PC-3 (cell line): ENCODE measurements at regions not wholly inside any gene's neighbourhood (a gene's known extent, or its start where the extent isn't known, plus 50 kb on each side); places are given as distances from the start of the nearest gene placed in this dataset.

Source experiments
- ATAC-seq: fragments of 200-7000 bp; cut with Tn5 transposase; 2 replicates; pipeline ENCODE4 v1.9.1; 2020; ENCODE audit warnings: mild to moderate bottlenecking, moderate library complexity
- BruUV-seq: library from RNA; stranded (reverse); fragments of 400-500 nt; replicated peaks from 2 replicates; lab custom pipeline; 2021; lab: Mats Ljungman, UMichigan
- CTCF ChIA-PET: fragments of 300-600 bp; sonication (Branson Sonifier 250); formaldehyde crosslinking; loops from one replicate; lab custom pipeline; 2022; ENCODE audit warnings: antibody characterized with exemption; lab: Charles Lee
- POLR2A ChIA-PET: fragments of 300-600 bp; sonication (Branson Sonifier 250); formaldehyde crosslinking; loops from one replicate; lab custom pipeline; 2022; ENCODE audit warnings: antibody characterized with exemption; ENCODE audit not compliant: unreplicated experiment; lab: Charles Lee
- DNase-seq: peaks from one replicate; pipeline ENCODE4 v3.0.0-alpha.2; 2015
- H2AFZ ChIP-seq: fragments of 300-600 bp; sonication (generic); 2 replicates; pipeline ENCODE4 v1.6.0; 2016; ENCODE audit warnings: antibody characterized with exemption, low read length
- H3F3A ChIP-seq: fragments of 300-600 bp; sonication (generic); one replicate; pipeline ENCODE4 v1.6.0; 2017; ENCODE audit warnings: antibody characterized with exemption, low read length, control low read depth, mild to moderate bottlenecking; ENCODE audit not compliant: unreplicated experiment
- H3K27ac ChIP-seq: fragments of 300-600 bp; sonication (generic); 2 replicates; pipeline ENCODE4 v1.5.1; 2016; ENCODE audit warnings: mild to moderate bottlenecking, low read length
- H3K27me3 ChIP-seq: fragments of 300-600 bp; sonication (generic); 2 replicates; pipeline ENCODE4 v1.6.1; 2016; ENCODE audit warnings: low read length, mixed read lengths
- H3K36me3 ChIP-seq: fragments of 300-600 bp; sonication (generic); 2 replicates; pipeline ENCODE4 v1.6.1; 2016; ENCODE audit warnings: low read depth, mixed run types, low read length, mixed read lengths
- H3K4me1 ChIP-seq: fragments of 300-600 bp; sonication (generic); 2 replicates; pipeline ENCODE4 v1.5.1; 2016; ENCODE audit warnings: low read length; ENCODE audit not compliant: insufficient read depth
- H3K4me2 ChIP-seq: fragments of 300-600 bp; sonication (generic); 2 replicates; pipeline ENCODE4 v1.6.0; 2016; ENCODE audit warnings: low read length
- H3K4me3 ChIP-seq: fragments of 300-600 bp; sonication (generic); 2 replicates; pipeline ENCODE4 v1.5.1; 2016; ENCODE audit warnings: mild to moderate bottlenecking, low read length, mixed read lengths
- H3K79me2 ChIP-seq: fragments of 300-600 bp; sonication (generic); 2 replicates; pipeline ENCODE4 v1.6.1; 2017; ENCODE audit warnings: low read length, mixed read lengths
- H3K9ac ChIP-seq: fragments of 300-600 bp; sonication (generic); 2 replicates; pipeline ENCODE4 v1.6.0; 2016; ENCODE audit warnings: mild to moderate bottlenecking, low read length
- H3K9me2 ChIP-seq: fragments of 300-600 bp; sonication (generic); replicated peaks from 2 replicates; pipeline ENCODE4 v1.6.1; 2016; ENCODE audit warnings: mixed run types, low read length, mixed read lengths
- H3K9me3 ChIP-seq: fragments of 300-600 bp; sonication (generic); 2 replicates; pipeline ENCODE4 v1.6.1; 2016; ENCODE audit warnings: low read length, mixed read lengths
- H4K20me1 ChIP-seq: fragments of 300-600 bp; sonication (generic); 2 replicates; pipeline ENCODE4 v1.6.1; 2016; ENCODE audit warnings: low read length, mixed read lengths
- CTCF ChIP-seq: fragments of 300-600 bp; sonication (generic); conservative IDR thresholded peaks from 2 replicates; pipeline ENCODE4 v1.5.1; 2017; ENCODE audit warnings: antibody characterized with exemption, low read depth, mild to moderate bottlenecking, low read length
- EZH2 ChIP-seq: fragments of 300-600 bp; sonication (generic); IDR thresholded peaks from one replicate; pipeline ENCODE4 v1.6.1; 2017; ENCODE audit warnings: antibody characterized with exemption, mild to moderate bottlenecking, low read length; ENCODE audit not compliant: unreplicated experiment
- EZH2phosphoT487 ChIP-seq: fragments of 300-600 bp; sonication (generic); IDR thresholded peaks from 2 replicates; pipeline ENCODE4 v1.6.1; 2018; ENCODE audit warnings: mild to moderate bottlenecking, antibody characterized with exemption, low read length, borderline replicate concordance
- intact Hi-C: fragments of 100-400 bp; cut with micrococcal nuclease; formaldehyde crosslinking; loops from 2 replicates; pipeline ENCODE4 v1.9.0; 2023

- Histone ChIP-seq H4K20me1 (no peaks in the 10 kb centered on the region), H3K4me3 (no peak overlapping the region), H3K9me2 (no peaks in the 10 kb centered on the region), H3K79me2 (no peaks in the 10 kb centered on the region), H3K4me2 (no peak overlapping the region), H3K4me1 (no peaks in the 10 kb centered on the region), H3K27ac (no peak overlapping the region), H3K36me3 (no peaks in the 10 kb centered on the region), H3K27me3 (no peaks in the 10 kb centered on the region), H3K9ac (no peak overlapping the region), H3F3A (no peaks in the 10 kb centered on the region), H3K9me3 (no peaks in the 10 kb centered on the region), H2AFZ (no peak overlapping the region)
- ChIA-PET POLR2A (no interaction called here), CTCF (no interaction called here)
- intact Hi-C loops: no loop called here
- no TSS peak for BruUV-seq
- TF ChIP-seq CTCF (no peak), EZH2phosphoT487 (no peak), EZH2 (no peak)
- ATAC-seq (no peak), DNase-seq (no peak)
These were observed 443.7 kb downstream of the FAT4 start for GRCh38 chr4:125758438-125758837.

- DNase-seq (no peak), ATAC-seq (no peak)
- H3K4me1 ChIP-seq: no peaks in the 10 kb centered on the region
- H3K4me3 ChIP-seq: no peak overlapping the region
- no peak overlapping the region for H2AFZ ChIP-seq
- H3F3A ChIP-seq: no peaks in the 10 kb centered on the region
- no peak overlapping the region for H3K9ac ChIP-seq
- BruUV-seq: no TSS peak
- no peaks in the 10 kb centered on the region for H3K27me3 ChIP-seq
- no peaks in the 10 kb centered on the region for H4K20me1 ChIP-seq
- H3K79me2 ChIP-seq: no peaks in the 10 kb centered on the region
- ChIA-PET POLR2A (no interaction called here), CTCF (no interaction called here)
- no peak overlapping the region for H3K27ac ChIP-seq
- H3K36me3 ChIP-seq: no peaks in the 10 kb centered on the region
- TF ChIP-seq CTCF (no peak), EZH2 (no peak), EZH2phosphoT487 (no peak)
- H3K4me2 ChIP-seq: no peak overlapping the region
- no peaks in the 10 kb centered on the region for H3K9me3 ChIP-seq
- no peaks in the 10 kb centered on the region for H3K9me2 ChIP-seq
- intact Hi-C loops: loop anchor here (5.0 to 10.0 kb wide), 2 partner anchors 217 to 844 kb away; no protein-coding TSS in a partner anchor
These were observed 445.6 kb downstream of the FAT4 start for GRCh38 chr4:125760201-125760819.

DNA sequence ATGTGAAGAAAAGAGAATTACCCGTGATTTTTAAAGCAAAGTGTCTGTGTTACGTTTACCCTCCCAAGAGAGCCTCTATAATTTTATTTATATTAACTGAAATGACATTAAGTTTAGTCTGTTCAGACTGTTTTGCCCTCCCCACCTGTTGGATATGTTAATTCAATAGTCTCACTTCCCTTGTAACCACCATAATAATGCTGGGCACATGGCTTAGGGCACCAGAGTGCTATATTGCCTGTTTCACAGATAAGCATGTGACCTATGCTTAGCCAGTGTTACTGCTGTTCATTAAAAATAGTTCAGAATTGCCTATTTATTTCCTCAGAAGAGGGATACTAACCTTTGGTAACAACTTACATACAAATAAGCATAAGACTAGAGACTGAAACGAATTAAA, 446.2 kb downstream of the FAT4 start:
- DNase-seq: no peak
- Histone ChIP-seq H3K4me3 (no peak overlapping the region), H3F3A (no peaks in the 10 kb centered on the region), H3K9ac (no peak overlapping the region), H3K9me3 (no peaks in the 10 kb centered on the region), H3K27me3 (no peaks in the 10 kb centered on the region), H3K4me1 (no peaks in the 10 kb centered on the region), H3K4me2 (no peak overlapping the region), H3K27ac (no peak overlapping the region), H4K20me1 (no peaks in the 10 kb centered on the region), H3K36me3 (no peaks in the 10 kb centered on the region), H3K79me2 (no peaks in the 10 kb centered on the region), H2AFZ (no peak overlapping the region), H3K9me2 (no peaks in the 10 kb centered on the region)
- BruUV-seq: no TSS peak
- intact Hi-C loops: loop anchor here (5.0 to 10.0 kb wide), 2 partner anchors 216 to 844 kb away; no protein-coding TSS in a partner anchor
- ATAC-seq: no peak
- CTCF ChIA-PET: no interaction called here
- TF ChIP-seq EZH2 (no peak), CTCF (no peak), EZH2phosphoT487 (no peak)
- POLR2A ChIA-PET: no interaction called here
